WTC11 (cell line): ENCODE measurements at regions not wholly inside any gene's neighbourhood (a gene's known extent, or its start where the extent isn't known, plus 50 kb on each side); places are given as distances from the start of the nearest gene placed in this dataset.

Experiments
- ATAC-seq: fragments of 200-7000 bp; cut with Tn5 transposase; 2 replicates; pipeline ENCODE4 v1.10.0; 2021; ENCODE audit warnings: mild to moderate bottlenecking, moderate library complexity
- CTCF ChIA-PET: fragments of 300-600 bp; sonication (Branson Sonifier 250); formaldehyde crosslinking; loops from one replicate; lab custom pipeline; 2021; ENCODE audit warnings: antibody characterized with exemption; lab: Charles Lee
- POLR2A ChIA-PET: fragments of 350-600 bp; sonication (Branson Sonifier 250); formaldehyde crosslinking; loops from one replicate; lab custom pipeline; 2021; ENCODE audit warnings: antibody characterized with exemption; lab: Charles Lee
- DNase-seq: peaks from one replicate; pipeline ENCODE4 v3.0.0; 2021; ENCODE audit warnings: low spot score
- H3K27ac Mint-ChIP-seq: 2 replicates; pipeline ENCODE4 v1.8.0; 2021; ENCODE audit warnings: mixed read lengths
- H3K27me3 Mint-ChIP-seq: 2 replicates; pipeline ENCODE4 v1.8.0; 2021; ENCODE audit warnings: low read depth, mild to moderate bottlenecking, moderate library complexity, mixed read lengths
- H3K36me3 Mint-ChIP-seq: 2 replicates; pipeline ENCODE4 v1.8.0; 2021; ENCODE audit warnings: mixed read lengths
- H3K4me1 Mint-ChIP-seq: 2 replicates; pipeline ENCODE4 v1.8.0; 2022; ENCODE audit warnings: mixed read lengths
- H3K4me3 Mint-ChIP-seq: 2 replicates; pipeline ENCODE4 v1.8.0; 2021; ENCODE audit warnings: mild to moderate bottlenecking, moderate library complexity, mixed read lengths
- H3K9me3 Mint-ChIP-seq: 2 replicates; pipeline ENCODE4 v1.8.0; 2021; ENCODE audit warnings: mixed read lengths
- ATF2 ChIP-seq: sonication (generic); formaldehyde crosslinking; IDR thresholded peaks from 2 replicates; pipeline ENCODE4 v1.8.1; 2022; ENCODE audit warnings: low read depth, missing genetic modification reagents, borderline replicate concordance
- CDX4 ChIP-seq: fragments of 250-450 bp; sonication (Bioruptor Pico); IDR thresholded peaks from 2 replicates; pipeline ENCODE4 v1.9.0; 2021; ENCODE audit warnings: moderate library complexity, mild to moderate bottlenecking, inconsistent platforms, borderline replicate concordance
- CTCF ChIP-seq: fragments of 200-600 bp; IDR thresholded peaks from 2 replicates; pipeline ENCODE4 v1.8.0; 2022; ENCODE audit warnings: antibody characterized with exemption
- MAX ChIP-seq: sonication (generic); formaldehyde crosslinking; IDR thresholded peaks from 2 replicates; pipeline ENCODE4 v1.8.0; 2022; ENCODE audit warnings: mild to moderate bottlenecking, missing genetic modification reagents
- MYBL2 ChIP-seq: sonication (generic); formaldehyde crosslinking; IDR thresholded peaks from 2 replicates; pipeline ENCODE4 v1.8.1; 2023; ENCODE audit warnings: mild to moderate bottlenecking, moderate library complexity, missing genetic modification reagents
- PREB ChIP-seq: sonication (generic); formaldehyde crosslinking; IDR thresholded peaks from 2 replicates; pipeline ENCODE4 v1.8.1; 2022; ENCODE audit warnings: mild to moderate bottlenecking, missing genetic modification reagents, moderate library complexity, borderline replicate concordance
- TCF7 ChIP-seq: sonication (generic); formaldehyde crosslinking; IDR thresholded peaks from 2 replicates; pipeline ENCODE4 v1.8.0; 2022; ENCODE audit warnings: mild to moderate bottlenecking, low read depth, missing genetic modification reagents, moderate library complexity
- USF2 ChIP-seq: sonication (generic); formaldehyde crosslinking; IDR thresholded peaks from 2 replicates; pipeline ENCODE4 v1.8.1; 2023; ENCODE audit warnings: mild to moderate bottlenecking, missing genetic modification reagents, moderate library complexity
- ZMAT4 ChIP-seq: fragments of 250-450 bp; sonication (Bioruptor Pico); IDR thresholded peaks from 2 replicates; pipeline ENCODE4 v1.9.0; 2021; ENCODE audit warnings: mild to moderate bottlenecking
- ZNF138 ChIP-seq: sonication (generic); formaldehyde crosslinking; conservative IDR thresholded peaks from 2 replicates; pipeline ENCODE4 v1.8.1; 2022; ENCODE audit warnings: mild to moderate bottlenecking, moderate library complexity, missing genetic modification reagents
- ZNF281 ChIP-seq: sonication (generic); formaldehyde crosslinking; IDR thresholded peaks from 2 replicates; pipeline ENCODE4 v1.8.0; 2023; ENCODE audit warnings: mild to moderate bottlenecking, missing genetic modification reagents

- Mint-ChIP-seq H3K27me3 (no peaks in the 10 kb centered on the region), H3K4me1 (no peaks in the 10 kb centered on the region), H3K4me3 (no peak overlapping the region), H3K36me3 (no peaks in the 10 kb centered on the region), H3K27ac (no peak overlapping the region), H3K9me3 (0 out of 2 replicates have a peak, but pooled peaks cover 1% of the 10 kb centered on the region)
- peak; percentile 85 for TF ChIP-seq CTCF
- no peak for TF ChIP-seq MAX
- peak; percentile 95 for ATAC-seq
- DNase-seq = peak; percentile 57
- POLR2A ChIA-PET = no interaction called here
- CTCF ChIA-PET = interaction anchor here (0.6 to 2.3 kb wide), 34 partner anchors 8 to 763 kb away, joined by 3 to 41 read pairs (median 4); no protein-coding TSS in a partner anchor
Observed at GRCh38 chr18:11553098-11553940, 56.1 kb upstream of the SLC35G4 start.

GRCh38 chr18:11548916-11549551 is 60.4 kb upstream of the SLC35G4 start:
- H3K27me3 Mint-ChIP-seq = peaks cover 3% of the 10 kb centered on the region; the same call in 1 of the 2 replicates
- peaks cover 35% of the 10 kb centered on the region for H3K9me3 Mint-ChIP-seq
- no peaks in the 10 kb centered on the region for H3K4me1 Mint-ChIP-seq
- ATAC-seq (no peak), DNase-seq (no peak)
- peaks cover 15% of the 10 kb centered on the region for H3K36me3 Mint-ChIP-seq
- ChIA-PET POLR2A (no interaction called here), CTCF (interaction anchor here (1.0 to 2.5 kb wide), 5 partner anchors 8 to 238 kb away, joined by 3 to 10 read pairs (median 3); no protein-coding TSS in a partner anchor)
- no peak overlapping the region for H3K4me3 Mint-ChIP-seq
- H3K27ac Mint-ChIP-seq = no peak overlapping the region
- no peak for TF ChIP-seq TCF7 (CRISPR knock-in tag)
- no peak for TF ChIP-seq ZNF138 (CRISPR knock-in tag)

GRCh38 chr18:11548396-11548795 is 61.0 kb upstream of the SLC35G4 start:
- POLR2A ChIA-PET = no interaction called here
- no peaks in the 10 kb centered on the region for H3K4me1 Mint-ChIP-seq
- TF ChIP-seq ATF2 (CRISPR knock-in tag) (no peak), ZNF281 (CRISPR knock-in tag) (no peak), USF2 (CRISPR knock-in tag) (no peak), PREB (no peak), CTCF (no peak), ZMAT4 (CRISPR knock-in tag) (no peak), MYBL2 (no peak), CDX4 (CRISPR knock-in tag) (no peak)
- TF ChIP-seq, all 79 proteins: peak for 0
- CTCF ChIA-PET = interaction anchor here (1.1 to 2.2 kb wide), 2 partner anchors 9 to 238 kb away, joined by 3 to 7 read pairs; no protein-coding TSS in a partner anchor
- Mint-ChIP-seq H3K4me3 (no peak overlapping the region), H3K27ac (no peak overlapping the region), H3K9me3 (peaks cover 41% of the 10 kb centered on the region), H3K27me3 (peaks cover 3% of the 10 kb centered on the region; the same call in 1 of the 2 replicates), H3K36me3 (peaks cover 20% of the 10 kb centered on the region)
- ATAC-seq (no peak), DNase-seq (no peak)
